Limb (tissue), 2 donors: ENCODE measurements at regions not wholly inside any gene's neighbourhood (a gene's known extent, or its start where the extent isn't known, plus 50 kb on each side); places are given as distances from the start of the nearest gene placed in this dataset.

ENCODE experiments used
- DNase-seq, 2 donors: peaks; one replicate each; pipeline ENCODE4 v3.0.0-alpha.2; 2016; ENCODE audit errors: extremely low spot score in 2 of 2

- no peak for DNase-seq
Measured at GRCh38 chr2:20539776-20540586, 93.1 kb downstream of the RHOB start.

GRCh38 chr2:20540587-20541293 lies 93.9 kb downstream of the RHOB start:
- no peak for DNase-seq

- no peak for DNase-seq
Measured at GRCh38 chr2:20541294-20541640, 94.4 kb downstream of the RHOB start.

GRCh38 chr2:20541651-20542050 lies 94.8 kb downstream of the RHOB start:
- DNase-seq: no peak

GRCh38 chr2:20542269-20542668 lies 95.4 kb downstream of the RHOB start:
- no peak for DNase-seq

- peak in 1 of 2 donors; percentile 51 for DNase-seq
Measured at GRCh38 chr2:20542746-20543468, 96.0 kb downstream of the RHOB start.

- peak in 1 of 2 donors; percentile 71 for DNase-seq
Measured at GRCh38 chr2:20543469-20544152, 96.7 kb downstream of the RHOB start.

- peak in 1 of 2 donors; percentile 26 for DNase-seq
Measured at GRCh38 chr2:20544153-20544747, 97.4 kb downstream of the RHOB start.

- no peak for DNase-seq
Measured at GRCh38 chr2:20549144-20549543, 101.8 kb downstream of the HS1BP3 start.

GRCh38 chr2:20549691-20550348 lies 101.1 kb downstream of the HS1BP3 start:
- DNase-seq: no peak

GRCh38 chr2:20551260-20551944 lies 99.5 kb downstream of the HS1BP3 start:
- peak; percentile 57 to 65 for DNase-seq

- DNase-seq: no peak
Measured at GRCh38 chr2:20551945-20552328, 99.0 kb downstream of the HS1BP3 start.

- DNase-seq: no peak
Measured at GRCh38 chr2:20552847-20553246, 98.1 kb downstream of the HS1BP3 start.

- DNase-seq: no peak
Measured at GRCh38 chr2:20553580-20553979, 97.3 kb downstream of the HS1BP3 start.

GRCh38 chr2:20555954-20556353 lies 94.9 kb downstream of the HS1BP3 start:
- DNase-seq: no peak

GRCh38 chr2:20556756-20557155 lies 94.1 kb downstream of the HS1BP3 start:
- no peak for DNase-seq

- no peak for DNase-seq
Measured at GRCh38 chr2:20557226-20557625, 93.7 kb downstream of the HS1BP3 start.

GRCh38 chr2:20557635-20558034 lies 93.3 kb downstream of the HS1BP3 start:
- no peak for DNase-seq

GRCh38 chr2:20558391-20559150 lies 92.3 kb downstream of the HS1BP3 start:
- DNase-seq: no peak
